Urothelium cell line (cell line): ENCODE measurements at regions not wholly inside any gene's neighbourhood (a gene's known extent, or its start where the extent isn't known, plus 50 kb on each side); places are given as distances from the start of the nearest gene placed in this dataset.

Experiments
- DNase-seq: peaks from one replicate; pipeline ENCODE4 v3.0.0; 2011; ENCODE audit warnings: low spot score, mixed read lengths
- FAIRE-seq: peaks from 2 replicates; lab custom pipeline; 2011; peaks lifted over from hg19 to GRCh38; lab: Jason Lieb, UNC

- no peak for DNase-seq
- no peak for FAIRE-seq
Measured at GRCh38 chr6:105633814-105634213, 230.9 kb upstream of the PREP start.

DNA sequence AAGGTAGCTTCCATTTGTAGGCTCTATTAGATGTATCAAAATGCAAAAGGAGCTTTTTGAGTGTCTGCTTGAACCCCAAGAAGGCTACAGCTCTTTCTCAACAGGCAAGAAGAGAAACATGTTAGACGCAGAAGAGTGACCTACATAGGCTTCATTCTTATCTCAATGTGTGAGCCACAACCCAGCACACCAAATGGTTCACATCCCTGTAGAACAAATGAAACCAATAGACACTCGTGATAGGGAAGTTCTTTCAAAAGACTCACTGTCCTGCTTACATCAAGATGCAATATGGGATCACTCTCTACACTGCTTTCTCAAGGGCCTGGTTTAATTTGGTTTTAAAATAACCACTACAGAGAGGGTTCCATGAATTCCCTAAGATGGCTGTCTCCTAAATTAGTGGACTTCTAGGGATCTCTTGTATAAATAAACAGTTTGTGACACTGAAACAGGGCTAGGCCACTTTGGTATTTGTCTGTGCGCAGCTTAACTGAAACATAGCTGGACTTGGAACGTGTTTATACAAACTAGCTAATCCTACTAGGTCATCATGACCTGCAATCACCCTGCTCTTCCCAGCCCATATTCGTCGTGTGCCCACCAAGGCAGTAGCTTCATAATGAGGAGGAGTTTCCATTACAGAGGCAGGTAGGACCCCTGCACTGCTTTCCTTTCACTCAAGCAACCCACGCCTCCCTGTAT lies 225.4 kb upstream of the PREP start:
- no peak for DNase-seq
- no peak for FAIRE-seq

GRCh38 chr6:105626295-105627158 lies 223.6 kb upstream of the PREP start:
- FAIRE-seq (no peak), DNase-seq (no peak)

- no peak for FAIRE-seq
- DNase-seq, result no peak
Measured at GRCh38 chr6:105624021-105624420, 221.1 kb upstream of the PREP start.

DNA sequence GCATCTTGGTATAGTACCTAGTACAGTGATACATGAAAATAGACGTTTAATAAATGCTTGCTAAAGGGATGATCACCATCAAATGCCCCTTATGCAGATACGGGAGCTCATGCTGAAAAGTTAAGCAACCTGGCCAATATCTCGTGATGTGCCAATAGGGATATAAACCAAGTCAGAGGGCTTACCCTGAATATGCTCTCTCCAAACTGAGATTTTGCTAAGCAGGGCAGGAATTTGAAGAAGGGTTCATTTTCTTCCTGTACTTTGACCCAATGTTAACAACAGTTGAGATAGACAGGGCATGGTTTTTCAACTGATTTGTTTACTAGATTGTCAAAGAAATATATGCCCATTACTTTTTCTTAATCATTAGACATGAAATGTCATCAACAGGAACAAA lies 219.3 kb upstream of the PREP start:
- FAIRE-seq (no peak), DNase-seq (no peak)

- FAIRE-seq (no peak), DNase-seq (no peak)
Measured at GRCh38 chr6:105621564-105622175, 218.8 kb upstream of the PREP start.

DNA sequence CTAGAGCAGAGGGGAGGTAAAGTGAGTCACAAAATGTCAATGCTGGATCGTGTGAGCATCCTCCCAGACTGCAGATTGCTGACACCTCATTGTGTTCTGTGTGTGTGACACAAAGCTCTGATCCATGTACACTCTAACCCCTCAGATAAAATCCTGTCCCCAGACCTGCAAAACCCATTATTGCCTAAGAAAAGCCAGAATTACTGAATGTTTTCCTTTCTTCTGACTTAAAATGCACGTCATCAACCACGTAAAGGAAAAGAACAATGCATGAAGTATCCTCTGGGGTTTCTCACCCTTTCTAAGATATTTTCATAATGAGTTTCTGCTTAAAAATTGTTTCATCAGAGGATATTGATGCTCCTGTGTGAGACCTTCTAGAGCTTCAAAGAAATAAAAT lies 218.0 kb upstream of the PREP start:
- no peak for DNase-seq

DNA sequence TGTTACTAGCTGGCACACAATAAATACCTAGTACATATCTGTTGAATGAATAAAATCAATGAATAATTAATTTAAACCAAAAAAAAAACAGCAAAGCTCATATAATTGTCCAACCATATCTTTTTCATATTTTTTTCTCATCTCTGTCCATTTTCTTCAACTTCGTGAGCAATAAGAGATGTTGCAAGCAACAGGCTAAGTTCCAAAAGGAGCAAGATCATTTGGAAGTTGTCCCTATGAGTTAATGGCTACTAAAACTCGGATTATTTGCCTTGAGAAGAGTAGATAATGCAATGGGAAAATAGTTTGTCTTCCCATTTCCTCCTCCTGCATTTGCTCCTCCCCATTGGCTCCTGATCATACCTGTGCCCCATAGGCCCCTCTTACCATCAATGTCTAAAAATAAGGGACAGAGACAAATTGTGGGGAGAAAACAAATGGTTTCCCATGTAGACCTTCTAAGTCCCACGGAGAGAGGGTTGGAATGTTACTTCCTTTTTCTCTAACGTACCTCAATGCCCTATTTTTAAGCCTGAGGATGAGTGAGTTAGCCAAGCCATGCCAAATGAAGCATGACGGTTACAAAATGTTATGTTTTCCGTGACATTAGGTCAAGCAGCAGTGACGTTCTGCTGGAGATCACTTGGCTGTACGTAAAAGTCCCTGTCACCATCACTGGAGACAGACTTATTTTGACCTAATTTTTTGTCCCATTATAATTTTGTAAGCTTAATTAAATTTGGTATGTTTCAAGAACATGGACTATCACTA lies 217.3 kb upstream of the PREP start:
- no peak for FAIRE-seq
- no peak for DNase-seq

More for the DNA sequence above, 218.0 kb upstream of the PREP start:
- FAIRE-seq, result no peak

DNA sequence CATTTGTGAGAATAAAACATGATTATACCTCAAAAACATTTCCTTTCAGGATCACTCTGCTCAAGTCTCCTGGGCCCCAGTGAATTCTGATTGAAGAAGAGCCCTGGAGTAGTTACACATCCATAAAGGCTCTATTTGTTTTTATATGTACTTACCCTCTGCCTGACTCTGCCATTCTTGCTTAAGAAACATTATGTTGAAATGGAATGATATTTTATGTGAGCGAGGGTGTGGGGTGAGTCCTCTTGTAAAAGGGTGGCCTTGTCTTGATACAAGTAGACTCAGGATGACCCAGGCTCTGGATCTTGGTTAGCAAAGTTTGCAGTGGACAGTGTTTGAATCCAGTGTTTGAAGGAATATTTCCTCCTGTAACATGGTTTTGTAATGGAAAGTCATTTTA lies 215.4 kb upstream of the PREP start:
- DNase-seq (no peak), FAIRE-seq (no peak)

- no peak for DNase-seq
- no peak for FAIRE-seq
Measured at GRCh38 chr6:105616521-105616920, 213.6 kb upstream of the PREP start.

- no peak for FAIRE-seq
- no peak for DNase-seq
Measured at GRCh38 chr6:105611606-105612005, 208.7 kb upstream of the PREP start.

DNA sequence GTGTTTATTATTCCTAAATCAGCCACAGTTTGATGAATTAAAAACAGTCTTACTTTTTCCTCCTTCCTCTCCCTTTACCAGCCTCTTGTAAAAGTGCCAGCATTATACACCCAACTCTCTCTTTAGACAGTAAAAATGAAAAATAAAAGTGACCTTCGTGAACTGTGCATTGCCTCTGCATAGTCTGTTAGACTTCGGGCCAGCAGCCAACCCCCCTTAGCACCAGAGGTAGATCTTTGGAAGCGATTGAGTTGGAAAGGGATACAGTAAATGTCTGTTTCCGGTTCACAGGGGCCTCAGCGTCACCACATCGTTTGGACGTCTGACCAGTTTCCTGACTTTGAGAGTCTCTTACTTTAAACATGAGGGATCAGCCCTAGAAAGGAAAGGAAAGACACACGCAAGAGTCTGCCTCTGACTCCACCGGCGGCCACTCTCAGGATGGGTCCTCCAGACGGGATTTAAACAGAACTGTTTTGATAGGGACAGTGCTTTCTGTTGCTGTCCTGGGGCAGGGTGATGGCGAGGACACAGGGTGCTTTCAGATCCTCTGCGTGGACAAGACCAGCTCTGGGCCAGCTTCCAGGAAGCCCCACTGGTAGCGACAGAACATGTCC lies 206.6 kb upstream of the PREP start:
- FAIRE-seq, result no peak
- DNase-seq, result peak; percentile 33

GRCh38 chr6:105608711-105609374 lies 206.0 kb upstream of the PREP start:
- DNase-seq (peak; percentile 70), FAIRE-seq (no peak)

GRCh38 chr6:105607636-105608621 lies 205.0 kb upstream of the PREP start:
- no peak for FAIRE-seq
- no peak for DNase-seq

DNA sequence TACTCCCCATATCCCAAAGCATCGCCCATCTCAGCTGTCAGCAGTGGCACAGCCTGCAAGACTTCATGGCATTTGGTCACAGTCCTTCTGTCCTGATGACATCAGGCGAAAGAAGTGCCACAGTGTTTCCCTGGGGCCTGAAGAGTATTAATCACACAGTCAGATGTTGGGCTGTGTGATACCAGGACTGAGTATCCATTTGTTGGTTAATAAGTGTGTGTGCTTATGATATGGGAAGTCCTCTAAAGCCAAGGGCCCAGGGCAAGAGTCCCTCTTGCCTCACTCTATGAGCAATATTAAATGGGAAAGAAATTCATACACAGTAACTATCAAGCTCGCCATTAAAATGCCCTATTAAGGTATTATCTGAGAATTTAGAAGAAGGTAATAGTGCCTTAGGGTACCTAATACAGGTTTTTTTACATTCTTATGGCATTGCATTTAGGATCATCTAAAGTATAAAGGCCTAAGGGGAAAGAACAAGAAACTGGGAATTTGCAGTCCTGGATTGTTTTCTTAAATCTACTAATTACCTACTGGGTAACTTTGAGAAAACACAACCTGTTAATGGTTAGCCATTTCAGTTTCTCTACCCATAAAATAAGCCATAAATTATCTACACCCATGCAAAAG lies 204.1 kb upstream of the PREP start:
- DNase-seq (no peak), FAIRE-seq (no peak)

DNA sequence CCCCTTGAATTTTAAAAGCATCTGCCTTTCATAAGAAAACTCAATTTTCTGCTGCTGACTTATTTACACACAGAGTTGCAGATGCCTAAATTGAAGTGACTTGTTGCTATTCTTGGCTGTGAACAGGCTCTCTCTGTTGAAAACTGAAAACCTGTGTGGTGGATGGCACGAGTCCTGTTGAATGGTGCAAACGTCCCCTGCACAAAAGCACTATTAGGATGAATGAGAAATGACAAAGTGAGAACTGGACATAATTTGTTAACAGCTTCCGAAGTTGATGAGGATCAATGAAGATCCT lies 201.7 kb upstream of the PREP start:
- DNase-seq, result no peak
- FAIRE-seq, result no peak

DNA sequence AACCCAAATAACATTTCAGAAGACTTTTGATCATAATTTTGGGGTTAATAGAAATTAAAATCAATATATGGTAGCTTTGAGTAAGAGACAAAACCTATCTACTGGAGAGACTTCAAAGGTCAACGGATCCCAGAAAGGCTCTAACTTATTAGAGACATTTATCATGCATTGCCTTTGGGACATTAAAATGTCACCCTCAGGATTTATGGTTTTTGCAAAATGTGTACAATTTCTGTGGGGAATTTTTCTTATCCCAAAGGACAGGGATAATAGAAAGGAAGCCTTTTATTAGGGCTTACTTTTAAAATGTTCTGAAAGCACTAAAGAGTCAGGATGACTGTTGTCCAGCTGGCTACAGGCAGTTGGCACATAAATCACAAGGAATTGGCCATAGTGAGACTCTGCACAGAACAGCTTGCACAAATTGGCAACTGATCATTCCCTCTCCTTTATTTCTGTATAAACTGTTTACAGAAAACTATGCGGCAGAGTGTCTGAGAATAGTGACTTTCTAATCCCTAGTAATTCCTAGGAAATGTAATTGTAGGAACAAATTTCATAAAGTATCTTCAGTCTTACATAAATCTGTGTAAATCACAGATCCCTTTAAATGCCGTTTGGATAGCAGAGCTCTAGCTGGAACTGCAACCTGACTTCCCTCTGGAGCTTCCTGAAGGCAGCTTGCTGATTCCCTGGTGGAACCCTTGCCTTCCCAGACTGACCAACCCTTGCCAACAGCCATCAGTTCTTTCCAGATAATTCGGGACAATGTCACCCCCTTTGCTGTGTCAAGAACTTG lies 201.1 kb upstream of the PREP start:
- FAIRE-seq (no peak), DNase-seq (no peak)
